Adipocyte (in vitro differentiated cells): ENCODE measurements at regions not wholly inside any gene's neighbourhood (a gene's known extent, or its start where the extent isn't known, plus 50 kb on each side); places are given as distances from the start of the nearest gene placed in this dataset.

Source experiments
- DNase-seq: peaks from one replicate; pipeline ENCODE4 v3.0.0-alpha.2; 2015; ENCODE audit warnings: low read depth
- H3K27me3 ChIP-seq: replicated peaks from 2 replicates; pipeline ENCODE4 v1.7.0; 2013; ENCODE audit warnings: mild to moderate bottlenecking, low read length, moderate library complexity; ENCODE audit not compliant: control insufficient read depth, insufficient read depth
- H3K36me3 ChIP-seq: 2 replicates; pipeline ENCODE4 v1.7.0; 2013; ENCODE audit warnings: low read length, mild to moderate bottlenecking, moderate library complexity; ENCODE audit not compliant: control insufficient read depth, insufficient read depth, severe bottlenecking
- H3K4me1 ChIP-seq: 2 replicates; pipeline ENCODE4 v1.7.0; 2013; ENCODE audit warnings: mild to moderate bottlenecking, low read length, moderate library complexity; ENCODE audit not compliant: control insufficient read depth, insufficient read depth
- H3K4me3 ChIP-seq: 2 replicates; pipeline ENCODE4 v1.7.0; 2013; ENCODE audit warnings: mild to moderate bottlenecking, low read length, moderate library complexity
- H3K9ac ChIP-seq: 2 replicates; pipeline ENCODE4 v1.7.0; 2013; ENCODE audit warnings: mild to moderate bottlenecking, low read length, moderate library complexity
- H3K9me3 ChIP-seq: 2 replicates; pipeline ENCODE4 v1.7.0; 2013; ENCODE audit warnings: mild to moderate bottlenecking, low read length, moderate library complexity; ENCODE audit not compliant: control insufficient read depth

- H3K27me3 ChIP-seq = peaks cover 8% of the 10 kb centered on the region
- H3K9me3 ChIP-seq = peaks cover 14% of the 10 kb centered on the region
- no peak for DNase-seq
- no peaks in the 10 kb centered on the region for H3K4me1 ChIP-seq
- H3K9ac ChIP-seq = no peak overlapping the region
- H3K36me3 ChIP-seq = no peaks in the 10 kb centered on the region
- H3K4me3 ChIP-seq = no peak overlapping the region
Observed at GRCh38 chr1:229793488-229793887, 167.4 kb downstream of the URB2 start.

GRCh38 chr1:229798558-229798957, 172.5 kb downstream of the URB2 start:
- no peaks in the 10 kb centered on the region for H3K36me3 ChIP-seq
- H3K4me3 ChIP-seq = no peak overlapping the region
- no peaks in the 10 kb centered on the region for H3K4me1 ChIP-seq
- H3K9me3 ChIP-seq = peaks cover 4% of the 10 kb centered on the region
- H3K9ac ChIP-seq = no peak overlapping the region
- no peak for DNase-seq
- H3K27me3 ChIP-seq = peaks cover 8% of the 10 kb centered on the region

- Histone ChIP-seq H3K4me1 (no peaks in the 10 kb centered on the region), H3K36me3 (no peaks in the 10 kb centered on the region), H3K9ac (no peak overlapping the region), H3K27me3 (no peaks in the 10 kb centered on the region), H3K4me3 (no peak overlapping the region), H3K9me3 (peaks cover 26% of the 10 kb centered on the region)
- DNase-seq = no peak
Observed at GRCh38 chr1:229803626-229804217, 177.7 kb downstream of the URB2 start.

- no peak overlapping the region for H3K4me3 ChIP-seq
- H3K9ac ChIP-seq = no peak overlapping the region
- DNase-seq = no peak
- peaks cover 42% of the 10 kb centered on the region for H3K9me3 ChIP-seq
- H3K4me1 ChIP-seq = no peaks in the 10 kb centered on the region
- H3K27me3 ChIP-seq = no peaks in the 10 kb centered on the region
- no peaks in the 10 kb centered on the region for H3K36me3 ChIP-seq
Observed at GRCh38 chr1:229808272-229808671, 182.2 kb downstream of the URB2 start.

- DNase-seq = no peak
- no peak overlapping the region for H3K4me3 ChIP-seq
- peaks cover 3% of the 10 kb centered on the region for H3K27me3 ChIP-seq
- H3K36me3 ChIP-seq = no peaks in the 10 kb centered on the region
- peaks cover 24% of the 10 kb centered on the region for H3K9me3 ChIP-seq
- H3K9ac ChIP-seq = no peak overlapping the region
- no peaks in the 10 kb centered on the region for H3K4me1 ChIP-seq
Observed at GRCh38 chr1:229810140-229810539, 184.1 kb downstream of the URB2 start.

- peaks cover 17% of the 10 kb centered on the region for H3K9me3 ChIP-seq
- H3K36me3 ChIP-seq = no peaks in the 10 kb centered on the region
- DNase-seq = no peak
- no peak overlapping the region for H3K4me3 ChIP-seq
- H3K27me3 ChIP-seq = peaks cover 6% of the 10 kb centered on the region
- no peak overlapping the region for H3K9ac ChIP-seq
- H3K4me1 ChIP-seq = no peaks in the 10 kb centered on the region
Observed at GRCh38 chr1:229810961-229811360, 184.9 kb downstream of the URB2 start.

GRCh38 chr1:229812148-229812547, 186.1 kb downstream of the URB2 start:
- Histone ChIP-seq H3K4me3 (no peak overlapping the region), H3K36me3 (no peaks in the 10 kb centered on the region), H3K27me3 (peaks cover 6% of the 10 kb centered on the region), H3K4me1 (no peaks in the 10 kb centered on the region), H3K9me3 (peaks cover 17% of the 10 kb centered on the region), H3K9ac (no peak overlapping the region)
- DNase-seq = no peak

GRCh38 chr1:229812693-229813092, 186.6 kb downstream of the URB2 start:
- H3K27me3 ChIP-seq = peaks cover 6% of the 10 kb centered on the region
- DNase-seq = no peak
- H3K9me3 ChIP-seq = peaks cover 17% of the 10 kb centered on the region
- no peaks in the 10 kb centered on the region for H3K36me3 ChIP-seq
- no peaks in the 10 kb centered on the region for H3K4me1 ChIP-seq
- no peak overlapping the region for H3K4me3 ChIP-seq
- H3K9ac ChIP-seq = no peak overlapping the region

GRCh38 chr1:229815076-229815475, 189.0 kb downstream of the URB2 start:
- Histone ChIP-seq H3K4me1 (no peaks in the 10 kb centered on the region), H3K9ac (no peak overlapping the region), H3K4me3 (no peak overlapping the region), H3K9me3 (peaks cover 8% of the 10 kb centered on the region), H3K27me3 (peaks cover 11% of the 10 kb centered on the region), H3K36me3 (no peaks in the 10 kb centered on the region)
- no peak for DNase-seq

GRCh38 chr1:229815961-229816360, 189.9 kb downstream of the URB2 start:
- DNase-seq = no peak
- H3K4me3 ChIP-seq = no peak overlapping the region

GRCh38 chr1:229817936-229818335, 191.9 kb downstream of the URB2 start:
- H3K4me3 ChIP-seq = no peak overlapping the region
- peaks cover 12% of the 10 kb centered on the region for H3K27me3 ChIP-seq
- no peaks in the 10 kb centered on the region for H3K9me3 ChIP-seq
- no peak for DNase-seq
- H3K9ac ChIP-seq = no peak overlapping the region
- no peaks in the 10 kb centered on the region for H3K36me3 ChIP-seq
- no peaks in the 10 kb centered on the region for H3K4me1 ChIP-seq

More at GRCh38 chr1:229815961-229816360, 189.9 kb downstream of the URB2 start:
- Histone ChIP-seq H3K27me3 (peaks cover 12% of the 10 kb centered on the region), H3K4me1 (no peaks in the 10 kb centered on the region), H3K9me3 (no peaks in the 10 kb centered on the region), H3K36me3 (no peaks in the 10 kb centered on the region), H3K9ac (no peak overlapping the region)

GRCh38 chr1:229819091-229819490, 193.0 kb downstream of the URB2 start:
- Histone ChIP-seq H3K27me3 (peaks cover 12% of the 10 kb centered on the region), H3K4me1 (no peaks in the 10 kb centered on the region), H3K9ac (no peak overlapping the region), H3K9me3 (no peaks in the 10 kb centered on the region), H3K4me3 (no peak overlapping the region), H3K36me3 (no peaks in the 10 kb centered on the region)
- DNase-seq = no peak
